A673 (cell line): ENCODE measurements at regions not wholly inside any gene's neighbourhood (a gene's known extent, or its start where the extent isn't known, plus 50 kb on each side); places are given as distances from the start of the nearest gene placed in this dataset.

Source experiments
- CTCF ChIP-seq: fragments of 300-800, 200-600 bp; sonication (generic); conservative IDR thresholded peaks from 2 replicates; pipeline ENCODE4 v1.5.1; 2017; ENCODE audit warnings: low read depth, mild to moderate bottlenecking, antibody characterized with exemption, low read length, moderate library complexity, mixed read lengths
- EZH2 ChIP-seq: fragments of 200-600 bp; sonication (generic); IDR thresholded peaks from 2 replicates; pipeline ENCODE4 v1.6.1; 2017; ENCODE audit warnings: borderline replicate concordance, low read depth, mild to moderate bottlenecking, mixed read lengths, antibody characterized with exemption, low read length; ENCODE audit not compliant: poor library complexity, severe bottlenecking

- TF ChIP-seq CTCF (no peak), EZH2 (no peak)
Measured at GRCh38 chr1:65062339-65062738, 85.7 kb upstream of the AK4 start.
